HCT116 (cell line): ENCODE measurements at regions not wholly inside any gene's neighbourhood (a gene's known extent, or its start where the extent isn't known, plus 50 kb on each side); places are given as distances from the start of the nearest gene placed in this dataset.

Experiments
- ATAC-seq: fragments of 200-7000 bp; cut with Tn5 transposase; 2 replicates; pipeline ENCODE4 v1.9.1; 2020; ENCODE audit warnings: mild to moderate bottlenecking, moderate library complexity
- BruUV-seq: library from RNA; stranded (reverse); fragments of 400-500 nt; replicated peaks from 2 replicates; lab custom pipeline; 2021; lab: Mats Ljungman, UMichigan
- CTCF ChIA-PET: fragments of 300-600 bp; sonication (Branson Sonifier 250); formaldehyde crosslinking; loops from one replicate; lab custom pipeline; 2021; ENCODE audit warnings: antibody characterized with exemption; lab: Charles Lee
- POLR2A ChIA-PET: fragments of 300-600, 350-600 bp; sonication (Branson Sonifier 250); formaldehyde crosslinking; loops from one replicate; lab custom pipeline; 2021; ENCODE audit warnings: antibody characterized with exemption; lab: Charles Lee
- RAD21 ChIA-PET, 2 experiments: fragments of 300-600 bp; sonication (Branson Sonifier 250); formaldehyde crosslinking; loops; one replicate each; lab custom pipeline; 2023; ENCODE audit warnings: low total read pairs in 2 of 2; ENCODE audit not compliant: uncharacterized antibody in 2 of 2, unreplicated experiment in 2 of 2, low non-redundant PET in 1 of 2; lab: Charles Lee
- DNase-seq: peaks from one replicate; pipeline ENCODE4 v3.0.0-alpha.2; 2010; ENCODE audit warnings: low read depth, low spot score
- H2AFZ ChIP-seq: fragments of 200-600 bp; shearing (Covaris generic), sonication (generic); 2 replicates; pipeline ENCODE4 v1.6.1; 2017; ENCODE audit warnings: low read depth, mixed run types, mixed read lengths, antibody characterized with exemption, low read length; ENCODE audit not compliant: poor library complexity, severe bottlenecking
- H3K27ac ChIP-seq: 2 replicates; pipeline ENCODE4 v1.5.1; 2012; ENCODE audit warnings: low read depth, low read length
- H3K27me3 ChIP-seq: fragments of 200-600 bp; sonication (generic); 2 replicates; pipeline ENCODE4 v1.6.1; 2016; ENCODE audit warnings: mixed run types, low read length, mixed read lengths; ENCODE audit not compliant: insufficient read depth
- H3K36me3 ChIP-seq, 2 experiments: fragments of 200-500 bp in 1 of 2; fragments of 200-600 bp in 1 of 2; sonication (Bioruptor generic) in 1 of 2; sonication (generic) in 1 of 2; 2 replicates each; pipeline versions ENCODE4 v1.5.1 to v1.6.1; 2014 to 2016; ENCODE audit warnings: low read length in 2 of 2, inconsistent platforms in 1 of 2, mixed read lengths in 1 of 2, mixed run types in 1 of 2; ENCODE audit not compliant: insufficient read depth in 2 of 2, control insufficient read depth in 1 of 2
- H3K4me1 ChIP-seq, 2 experiments: fragments of 200-600 bp in 1 of 2; sonication (generic) in 1 of 2; 2 replicates each; pipeline versions ENCODE4 v1.5.1 to v1.6.1; 2012 to 2017; ENCODE audit warnings: low read length in 2 of 2, inconsistent platforms in 1 of 2, mild to moderate bottlenecking in 1 of 2, mixed read lengths in 1 of 2, mixed run types in 1 of 2, moderate library complexity in 1 of 2; ENCODE audit not compliant: insufficient read depth in 2 of 2, control insufficient read depth in 1 of 2
- H3K4me2 ChIP-seq: fragments of 200-600 bp; sonication (generic); 2 replicates; pipeline ENCODE4 v1.6.1; 2017; ENCODE audit warnings: mixed run types, low read length, mixed read lengths
- H3K4me3 ChIP-seq, 2 experiments: fragments of 200-600 bp in 1 of 2; sonication (generic) in 1 of 2; replicated peaks in 1 of 2; 2 replicates each; pipeline ENCODE4 v1.5.1; 2011 to 2016; ENCODE audit warnings: low read length in 2 of 2, control low read depth in 1 of 2, low read depth in 1 of 2, mild to moderate bottlenecking in 1 of 2, mixed read lengths in 1 of 2, mixed run types in 1 of 2
- H3K79me2 ChIP-seq: fragments of 200-600 bp; sonication (generic); 2 replicates; pipeline ENCODE4 v1.6.1; 2017; ENCODE audit warnings: mild to moderate bottlenecking, mixed run types, low read length, moderate library complexity, mixed read lengths; ENCODE audit not compliant: insufficient read depth
- H3K9ac ChIP-seq: fragments of 200-600 bp; sonication (generic); 2 replicates; pipeline ENCODE4 v1.6.1; 2016; ENCODE audit warnings: low read length, mixed read lengths
- H3K9me2 ChIP-seq: fragments of 200-600 bp; sonication (generic), shearing (Covaris generic); 2 replicates; pipeline ENCODE4 v1.6.1; 2017; ENCODE audit warnings: mixed run types, mild to moderate bottlenecking, moderate library complexity; ENCODE audit not compliant: insufficient read depth
- H3K9me3 ChIP-seq, 2 experiments: fragments of 200-500 bp in 1 of 2; fragments of 200-600 bp in 1 of 2; sonication (Bioruptor generic) in 1 of 2; sonication (generic) in 1 of 2; 2 replicates each; pipeline ENCODE4 v1.6.1; 2014 to 2017; ENCODE audit warnings: low read length in 2 of 2, mixed read lengths in 2 of 2, inconsistent platforms in 1 of 2, low read depth in 1 of 2, mild to moderate bottlenecking in 1 of 2, mixed run types in 1 of 2, moderate library complexity in 1 of 2; ENCODE audit not compliant: control insufficient read depth in 1 of 2, insufficient read depth in 1 of 2
- H4K20me1 ChIP-seq: fragments of 200-600 bp; sonication (generic), shearing (Covaris generic); 2 replicates; pipeline ENCODE4 v1.6.1; 2017; ENCODE audit warnings: mixed run types, mild to moderate bottlenecking, moderate library complexity; ENCODE audit not compliant: insufficient read depth
- CBX3 ChIP-seq: IDR thresholded peaks from 2 replicates; pipeline ENCODE4 v1.6.1; 2012; ENCODE audit warnings: low read depth
- EGR1 ChIP-seq: IDR thresholded peaks from 2 replicates; pipeline ENCODE4 v1.6.1; 2012; ENCODE audit warnings: low read depth
- EZH2phosphoT487 ChIP-seq: fragments of 200-600 bp; IDR thresholded peaks from 2 replicates; pipeline ENCODE4 v1.6.1; 2018; ENCODE audit warnings: antibody characterized with exemption, borderline replicate concordance
- FOSL1 ChIP-seq: IDR thresholded peaks from 2 replicates; pipeline ENCODE4 v1.6.1; 2012; ENCODE audit warnings: low read depth
- JUND ChIP-seq: IDR thresholded peaks from 2 replicates; pipeline ENCODE4 v1.6.1; 2012
- POLR2A ChIP-seq: IDR thresholded peaks from 2 replicates; pipeline ENCODE4 v1.7.0; 2011; ENCODE audit warnings: borderline replicate concordance; ENCODE audit not compliant: insufficient read depth, insufficient read length; ENCODE audit errors: extremely low read depth
- POLR2AphosphoS5 ChIP-seq: IDR thresholded peaks from 2 replicates; pipeline ENCODE4 v1.6.1; 2011; ENCODE audit warnings: mild to moderate bottlenecking, low read depth, low read length, moderate library complexity
- RAD21 ChIP-seq: IDR thresholded peaks from 2 replicates; pipeline ENCODE4 v1.6.1; 2012; ENCODE audit warnings: low read depth, mild to moderate bottlenecking
- SIN3A ChIP-seq: IDR thresholded peaks from 2 replicates; pipeline ENCODE4 v1.6.1; 2012; ENCODE audit warnings: low read depth
- SP1 ChIP-seq: IDR thresholded peaks from 2 replicates; pipeline ENCODE4 v1.6.1; 2012; ENCODE audit warnings: low read depth
- TCF7L2 ChIP-seq: IDR thresholded peaks from 2 replicates; pipeline ENCODE4 v1.7.0; 2011; ENCODE audit warnings: borderline replicate concordance, inconsistent platforms; ENCODE audit not compliant: insufficient read depth, insufficient read length; ENCODE audit errors: extremely low read depth
- YY1 ChIP-seq: IDR thresholded peaks from 2 replicates; pipeline ENCODE4 v1.6.1; 2011; ENCODE audit warnings: low read length, low read depth, moderate library complexity, mild to moderate bottlenecking; ENCODE audit not compliant: insufficient replicate concordance; ENCODE audit errors: extremely low read depth
- ZFX ChIP-seq: fragments of 450-650 bp; IDR thresholded peaks from 2 replicates; pipeline ENCODE4 v1.6.1; 2017
- ZNF274 ChIP-seq: fragments of 200-500 bp; sonication (Bioruptor generic); IDR thresholded peaks from 2 replicates; pipeline ENCODE4 v1.6.1; 2014; ENCODE audit warnings: mild to moderate bottlenecking, low read depth, low read length, inconsistent platforms
- intact Hi-C: fragments of 100-400 bp; cut with micrococcal nuclease; formaldehyde crosslinking; loops from 2 replicates; pipeline ENCODE4 v1.10.0; 2022
- TF ChIP-seq, protein P1 (sequence below): IDR thresholded peaks from 2 replicates; pipeline ENCODE4 v1.6.1; 2011; ENCODE audit warnings: mild to moderate bottlenecking, low read length, moderate library complexity; ENCODE audit not compliant: insufficient replicate concordance; ENCODE audit errors: extremely low read depth
- TF ChIP-seq, protein P2 (sequence below), 3 experiments: fragments of 200-600 bp in 1 of 3; sonication (generic) in 1 of 3; IDR thresholded peaks in 2 of 3; conservative IDR thresholded peaks in 1 of 3; 2 replicates each; pipeline ENCODE4 v1.5.1; 2012 to 2017; ENCODE audit warnings: low read depth in 2 of 3, low read length in 2 of 3, antibody characterized with exemption in 1 of 3, borderline replicate concordance in 1 of 3, control low read depth in 1 of 3, mild to moderate bottlenecking in 1 of 3, mixed read lengths in 1 of 3, mixed run types in 1 of 3, moderate library complexity in 1 of 3; ENCODE audit not compliant: insufficient read depth in 1 of 3
- TF ChIP-seq, protein P3 (sequence below): IDR thresholded peaks from 2 replicates; pipeline ENCODE4 v1.6.1; 2012; ENCODE audit warnings: low read depth

DNA sequence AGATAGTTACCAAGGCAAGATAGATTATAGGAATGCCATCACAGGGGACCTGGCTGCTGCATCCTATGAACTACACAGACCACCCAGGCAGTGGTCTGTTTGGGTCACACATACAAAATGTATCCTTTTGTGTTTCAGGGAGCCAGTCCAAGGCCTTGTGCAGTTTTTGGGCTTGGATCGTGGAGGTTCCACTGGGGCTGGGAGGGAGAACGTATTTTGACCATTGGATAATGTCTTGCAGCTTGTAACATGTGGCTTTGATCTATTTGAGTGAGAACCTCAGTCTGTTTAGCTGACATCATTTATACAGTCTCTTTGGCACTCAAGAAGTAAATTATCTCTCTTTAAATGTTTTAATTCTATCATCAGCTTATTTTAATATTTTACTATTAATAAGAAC, 147.3 kb downstream of the DUSP10 start:
- Histone ChIP-seq H3K27me3 (no peaks in the 10 kb centered on the region), H2AFZ (no peak overlapping the region), H3K4me3 (no peak overlapping the region), H3K4me1 (no peaks in the 10 kb centered on the region), H3K9ac (no peak overlapping the region), H3K9me3 (no peaks in the 10 kb centered on the region), H3K4me2 (no peak overlapping the region), H4K20me1 (no peaks in the 10 kb centered on the region), H3K9me2 (no peaks in the 10 kb centered on the region), H3K27ac (no peak overlapping the region), H3K36me3 (no peaks in the 10 kb centered on the region), H3K79me2 (no peaks in the 10 kb centered on the region)
- CTCF ChIA-PET = no interaction called here
- no TSS peak for BruUV-seq
- RAD21 ChIA-PET = no interaction called here
- POLR2A ChIA-PET = no interaction called here
- TF ChIP-seq POLR2A (no peak), POLR2AphosphoS5 (no peak), EGR1 (no peak), YY1 (no peak), SIN3A (no peak), JUND (no peak), FOSL1 (no peak), ZFX (no peak), CBX3 (no peak), TCF7L2 (no peak), SP1 (no peak), EZH2phosphoT487 (no peak), ZNF274 (no peak), RAD21 (no peak)
- TF ChIP-seq, protein P1, sequence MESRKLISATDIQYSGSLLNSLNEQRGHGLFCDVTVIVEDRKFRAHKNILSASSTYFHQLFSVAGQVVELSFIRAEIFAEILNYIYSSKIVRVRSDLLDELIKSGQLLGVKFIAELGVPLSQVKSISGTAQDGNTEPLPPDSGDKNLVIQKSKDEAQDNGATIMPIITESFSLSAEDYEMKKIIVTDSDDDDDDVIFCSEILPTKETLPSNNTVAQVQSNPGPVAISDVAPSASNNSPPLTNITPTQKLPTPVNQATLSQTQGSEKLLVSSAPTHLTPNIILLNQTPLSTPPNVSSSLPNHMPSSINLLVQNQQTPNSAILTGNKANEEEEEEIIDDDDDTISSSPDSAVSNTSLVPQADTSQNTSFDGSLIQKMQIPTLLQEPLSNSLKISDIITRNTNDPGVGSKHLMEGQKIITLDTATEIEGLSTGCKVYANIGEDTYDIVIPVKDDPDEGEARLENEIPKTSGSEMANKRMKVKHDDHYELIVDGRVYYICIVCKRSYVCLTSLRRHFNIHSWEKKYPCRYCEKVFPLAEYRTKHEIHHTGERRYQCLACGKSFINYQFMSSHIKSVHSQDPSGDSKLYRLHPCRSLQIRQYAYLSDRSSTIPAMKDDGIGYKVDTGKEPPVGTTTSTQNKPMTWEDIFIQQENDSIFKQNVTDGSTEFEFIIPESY = no peak
- TF ChIP-seq, protein P2, sequence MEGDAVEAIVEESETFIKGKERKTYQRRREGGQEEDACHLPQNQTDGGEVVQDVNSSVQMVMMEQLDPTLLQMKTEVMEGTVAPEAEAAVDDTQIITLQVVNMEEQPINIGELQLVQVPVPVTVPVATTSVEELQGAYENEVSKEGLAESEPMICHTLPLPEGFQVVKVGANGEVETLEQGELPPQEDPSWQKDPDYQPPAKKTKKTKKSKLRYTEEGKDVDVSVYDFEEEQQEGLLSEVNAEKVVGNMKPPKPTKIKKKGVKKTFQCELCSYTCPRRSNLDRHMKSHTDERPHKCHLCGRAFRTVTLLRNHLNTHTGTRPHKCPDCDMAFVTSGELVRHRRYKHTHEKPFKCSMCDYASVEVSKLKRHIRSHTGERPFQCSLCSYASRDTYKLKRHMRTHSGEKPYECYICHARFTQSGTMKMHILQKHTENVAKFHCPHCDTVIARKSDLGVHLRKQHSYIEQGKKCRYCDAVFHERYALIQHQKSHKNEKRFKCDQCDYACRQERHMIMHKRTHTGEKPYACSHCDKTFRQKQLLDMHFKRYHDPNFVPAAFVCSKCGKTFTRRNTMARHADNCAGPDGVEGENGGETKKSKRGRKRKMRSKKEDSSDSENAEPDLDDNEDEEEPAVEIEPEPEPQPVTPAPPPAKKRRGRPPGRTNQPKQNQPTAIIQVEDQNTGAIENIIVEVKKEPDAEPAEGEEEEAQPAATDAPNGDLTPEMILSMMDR (IDR thresholded peaks at IDR 0.05 in 2 of 3, conservative IDR thresholded peaks at IDR 0.05 in 1 of 3; ENCODE audit: borderline replicate concordance in 1 of 3, insufficient read depth in 1 of 3, low read depth in 2 of 3, low read length in 2 of 3) = no peak
- TF ChIP-seq, protein P3, sequence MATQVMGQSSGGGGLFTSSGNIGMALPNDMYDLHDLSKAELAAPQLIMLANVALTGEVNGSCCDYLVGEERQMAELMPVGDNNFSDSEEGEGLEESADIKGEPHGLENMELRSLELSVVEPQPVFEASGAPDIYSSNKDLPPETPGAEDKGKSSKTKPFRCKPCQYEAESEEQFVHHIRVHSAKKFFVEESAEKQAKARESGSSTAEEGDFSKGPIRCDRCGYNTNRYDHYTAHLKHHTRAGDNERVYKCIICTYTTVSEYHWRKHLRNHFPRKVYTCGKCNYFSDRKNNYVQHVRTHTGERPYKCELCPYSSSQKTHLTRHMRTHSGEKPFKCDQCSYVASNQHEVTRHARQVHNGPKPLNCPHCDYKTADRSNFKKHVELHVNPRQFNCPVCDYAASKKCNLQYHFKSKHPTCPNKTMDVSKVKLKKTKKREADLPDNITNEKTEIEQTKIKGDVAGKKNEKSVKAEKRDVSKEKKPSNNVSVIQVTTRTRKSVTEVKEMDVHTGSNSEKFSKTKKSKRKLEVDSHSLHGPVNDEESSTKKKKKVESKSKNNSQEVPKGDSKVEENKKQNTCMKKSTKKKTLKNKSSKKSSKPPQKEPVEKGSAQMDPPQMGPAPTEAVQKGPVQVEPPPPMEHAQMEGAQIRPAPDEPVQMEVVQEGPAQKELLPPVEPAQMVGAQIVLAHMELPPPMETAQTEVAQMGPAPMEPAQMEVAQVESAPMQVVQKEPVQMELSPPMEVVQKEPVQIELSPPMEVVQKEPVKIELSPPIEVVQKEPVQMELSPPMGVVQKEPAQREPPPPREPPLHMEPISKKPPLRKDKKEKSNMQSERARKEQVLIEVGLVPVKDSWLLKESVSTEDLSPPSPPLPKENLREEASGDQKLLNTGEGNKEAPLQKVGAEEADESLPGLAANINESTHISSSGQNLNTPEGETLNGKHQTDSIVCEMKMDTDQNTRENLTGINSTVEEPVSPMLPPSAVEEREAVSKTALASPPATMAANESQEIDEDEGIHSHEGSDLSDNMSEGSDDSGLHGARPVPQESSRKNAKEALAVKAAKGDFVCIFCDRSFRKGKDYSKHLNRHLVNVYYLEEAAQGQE = no peak
- no peak for DNase-seq
- ATAC-seq = no peak
- intact Hi-C loops = no loop called here
